Lung (tissue), 11 donors: ENCODE measurements at regions not wholly inside any gene's neighbourhood (a gene's known extent, or its start where the extent isn't known, plus 50 kb on each side); places are given as distances from the start of the nearest gene placed in this dataset.
"Not testable (repeated sequence)": the region's sequence is repeated elsewhere in the genome, so short reads cannot be mapped to it uniquely, and the experiment has no call there.

ENCODE experiments used
- ATAC-seq: fragments of 200-7000 bp; cut with Tn5 transposase; one replicate; pipeline ENCODE4 v1.9.1; 2020; ENCODE audit warnings: moderate number of reproducible peaks; ENCODE audit not compliant: insufficient read depth, low FRiP score
- DNase-seq, 3 donors: peaks; one replicate each; pipeline ENCODE4 v3.0.0-alpha.2; 2013 to 2017
- H3K27ac ChIP-seq, 2 donors: one replicate each; pipeline ENCODE4 v1.5.1; 2013; ENCODE audit warnings: mild to moderate bottlenecking in 2 of 2, moderate library complexity in 2 of 2, control low read depth in 1 of 2, inconsistent platforms in 1 of 2, low read depth in 1 of 2, low read length in 1 of 2
- H3K27me3 ChIP-seq, 3 donors: one replicate each; pipeline ENCODE4 v1.5.1; 2013; ENCODE audit warnings: low read length in 2 of 3; ENCODE audit not compliant: control insufficient read depth in 3 of 3, insufficient read depth in 3 of 3
- H3K36me3 ChIP-seq, 4 donors: one replicate each; pipeline ENCODE4 v1.5.1; 2013; ENCODE audit warnings: low read length in 4 of 4, mild to moderate bottlenecking in 1 of 4, moderate library complexity in 1 of 4; ENCODE audit not compliant: control insufficient read depth in 4 of 4, insufficient read depth in 4 of 4
- H3K4me1 ChIP-seq, 5 donors: one replicate each; pipeline ENCODE4 v1.5.1; 2013; ENCODE audit warnings: low read length in 5 of 5, mild to moderate bottlenecking in 2 of 5, moderate library complexity in 1 of 5; ENCODE audit not compliant: control insufficient read depth in 5 of 5, insufficient read depth in 5 of 5
- H3K4me3 ChIP-seq: one replicate; pipeline ENCODE4 v1.5.1; 2013; ENCODE audit warnings: mild to moderate bottlenecking, control low read depth, moderate library complexity
- H3K9ac ChIP-seq, 2 donors: one replicate each; pipeline ENCODE4 v1.5.1; 2013; ENCODE audit warnings: low read length in 2 of 2, control low read depth in 1 of 2; ENCODE audit not compliant: insufficient read depth in 1 of 2
- H3K9me3 ChIP-seq, 4 donors: one replicate each; pipeline ENCODE4 v1.5.1; 2013; ENCODE audit warnings: low read length in 3 of 4, mild to moderate bottlenecking in 1 of 4, moderate library complexity in 1 of 4; ENCODE audit not compliant: control insufficient read depth in 4 of 4, insufficient read depth in 3 of 4
- WGBS, 2 donors: extraction: QIAGEN DNeasy Blood & Tissue Kit; methylation state at CpG; one replicate each; pipeline ENCODE4 v1.1.7; 2013; 5-methylcytosine and 5-hydroxymethylcytosine counted together
- TF ChIP-seq, protein P1 (sequence below): IDR thresholded peaks from 2 replicates; pipeline ENCODE4 v1.5.1; 2012; ENCODE audit warnings: mild to moderate bottlenecking; ENCODE audit errors: control extremely low read depth, extremely low read depth
- donor health status: control.
- donor health status: control.
- donor health status: Bipolar disorder and iron deficiency.
- donor health status: healthy.
- donor health status: DM: yes; HTN: yes; CAD: no.

DNA sequence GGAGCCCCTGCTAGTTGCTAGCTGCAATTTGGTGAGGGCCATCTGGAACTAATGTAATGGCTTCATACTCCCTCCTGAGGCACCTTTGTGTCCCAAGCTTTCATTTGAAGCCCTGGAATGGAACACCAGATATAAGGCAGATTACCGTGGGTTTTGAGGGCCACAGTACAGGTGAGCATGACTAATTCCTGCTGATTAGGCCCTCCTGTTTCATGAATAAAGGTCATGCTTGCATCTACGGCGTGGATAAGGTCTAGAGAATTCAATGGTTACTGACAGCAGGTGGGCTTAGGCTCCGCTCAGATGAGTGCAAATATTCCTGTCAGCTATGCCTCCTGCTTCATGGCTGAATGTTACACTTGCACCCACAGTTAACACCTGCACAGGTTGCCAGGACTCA is 495.4 kb downstream of the NAP1L3 start:
- H3K36me3 ChIP-seq = no peaks in the 10 kb centered on the region
- no peaks in the 10 kb centered on the region for H3K4me1 ChIP-seq
- no peak for DNase-seq
- H3K9me3 ChIP-seq = peaks cover 0 to 31% (median 8%) of the 10 kb centered on the region in 4 donors
- WGBS, 2 donors = 75 to 78% methylated on average over 4 of the region's 4 CpGs
- H3K27me3 ChIP-seq = no peaks in the 10 kb centered on the region
- no peak overlapping the region for H3K27ac ChIP-seq
- no peak overlapping the region for H3K9ac ChIP-seq
- no peak for ATAC-seq
- TF ChIP-seq, protein P1, sequence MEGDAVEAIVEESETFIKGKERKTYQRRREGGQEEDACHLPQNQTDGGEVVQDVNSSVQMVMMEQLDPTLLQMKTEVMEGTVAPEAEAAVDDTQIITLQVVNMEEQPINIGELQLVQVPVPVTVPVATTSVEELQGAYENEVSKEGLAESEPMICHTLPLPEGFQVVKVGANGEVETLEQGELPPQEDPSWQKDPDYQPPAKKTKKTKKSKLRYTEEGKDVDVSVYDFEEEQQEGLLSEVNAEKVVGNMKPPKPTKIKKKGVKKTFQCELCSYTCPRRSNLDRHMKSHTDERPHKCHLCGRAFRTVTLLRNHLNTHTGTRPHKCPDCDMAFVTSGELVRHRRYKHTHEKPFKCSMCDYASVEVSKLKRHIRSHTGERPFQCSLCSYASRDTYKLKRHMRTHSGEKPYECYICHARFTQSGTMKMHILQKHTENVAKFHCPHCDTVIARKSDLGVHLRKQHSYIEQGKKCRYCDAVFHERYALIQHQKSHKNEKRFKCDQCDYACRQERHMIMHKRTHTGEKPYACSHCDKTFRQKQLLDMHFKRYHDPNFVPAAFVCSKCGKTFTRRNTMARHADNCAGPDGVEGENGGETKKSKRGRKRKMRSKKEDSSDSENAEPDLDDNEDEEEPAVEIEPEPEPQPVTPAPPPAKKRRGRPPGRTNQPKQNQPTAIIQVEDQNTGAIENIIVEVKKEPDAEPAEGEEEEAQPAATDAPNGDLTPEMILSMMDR = no peak
- H3K4me3 ChIP-seq = no peak overlapping the region

DNA sequence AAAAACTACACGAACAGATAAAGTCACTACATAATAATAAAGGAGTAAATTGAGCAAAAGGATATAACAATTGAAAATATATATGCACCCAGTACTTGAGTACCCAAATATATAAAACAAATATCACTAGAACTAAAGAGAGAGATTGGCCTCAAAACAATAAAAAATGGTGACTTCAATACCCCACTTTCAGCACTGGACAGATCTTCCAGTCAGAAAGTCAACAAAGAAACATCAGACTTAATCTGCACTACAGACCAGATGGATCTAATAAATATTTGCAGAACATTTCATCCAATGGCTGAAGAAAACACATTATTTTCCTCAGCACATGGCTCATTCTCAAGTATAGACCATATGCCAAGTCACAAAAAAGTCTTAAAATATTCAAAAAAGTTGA is 503.6 kb downstream of the NAP1L3 start:
- DNase-seq = no peak
- ATAC-seq = no peak
- Histone ChIP-seq H3K4me3 (no peak overlapping the region), H3K9me3 (peaks cover 0 to 8% (median 0%) of the 10 kb centered on the region in 4 donors), H3K27ac (no peak overlapping the region), H3K36me3 (no peaks in the 10 kb centered on the region), H3K27me3 (no peaks in the 10 kb centered on the region), H3K9ac (no peak overlapping the region), H3K4me1 (no peaks in the 10 kb centered on the region)
- 53 to 63% methylated on average over 1 of the region's 1 CpG for WGBS, 2 donors
- TF ChIP-seq, protein P1 = no peak

DNA sequence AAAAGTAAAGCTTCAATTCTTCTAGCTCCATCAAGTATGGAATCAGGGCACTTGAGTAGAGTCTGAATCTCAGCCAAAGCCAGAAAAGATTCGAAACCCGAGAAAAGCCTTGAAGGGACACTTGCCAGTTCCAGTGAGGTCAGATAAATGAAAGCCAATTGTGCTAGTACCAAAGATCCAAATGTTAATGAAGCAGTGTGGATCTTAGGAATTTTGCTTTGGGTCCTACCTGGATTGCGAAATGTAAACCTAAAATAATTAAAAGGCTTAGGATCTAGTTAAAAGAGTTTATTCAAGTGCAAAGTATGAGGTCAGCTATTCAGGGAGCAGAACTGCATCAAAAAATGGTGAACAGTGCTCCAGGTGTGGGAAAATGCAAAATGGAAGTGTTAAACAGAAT is 552.6 kb downstream of the NAP1L3 start:
- Histone ChIP-seq H3K4me1 (no peaks in the 10 kb centered on the region), H3K27ac (no peak overlapping the region), H3K27me3 (no peaks in the 10 kb centered on the region), H3K9ac (no peak overlapping the region), H3K9me3 (no peaks in the 10 kb centered on the region), H3K36me3 (no peaks in the 10 kb centered on the region), H3K4me3 (no peak overlapping the region)
- 73 to 76% methylated on average over 3 of the region's 3 CpGs for WGBS, 2 donors
- DNase-seq (no peak), ATAC-seq (no peak)
- TF ChIP-seq, protein P1 = no peak

DNA sequence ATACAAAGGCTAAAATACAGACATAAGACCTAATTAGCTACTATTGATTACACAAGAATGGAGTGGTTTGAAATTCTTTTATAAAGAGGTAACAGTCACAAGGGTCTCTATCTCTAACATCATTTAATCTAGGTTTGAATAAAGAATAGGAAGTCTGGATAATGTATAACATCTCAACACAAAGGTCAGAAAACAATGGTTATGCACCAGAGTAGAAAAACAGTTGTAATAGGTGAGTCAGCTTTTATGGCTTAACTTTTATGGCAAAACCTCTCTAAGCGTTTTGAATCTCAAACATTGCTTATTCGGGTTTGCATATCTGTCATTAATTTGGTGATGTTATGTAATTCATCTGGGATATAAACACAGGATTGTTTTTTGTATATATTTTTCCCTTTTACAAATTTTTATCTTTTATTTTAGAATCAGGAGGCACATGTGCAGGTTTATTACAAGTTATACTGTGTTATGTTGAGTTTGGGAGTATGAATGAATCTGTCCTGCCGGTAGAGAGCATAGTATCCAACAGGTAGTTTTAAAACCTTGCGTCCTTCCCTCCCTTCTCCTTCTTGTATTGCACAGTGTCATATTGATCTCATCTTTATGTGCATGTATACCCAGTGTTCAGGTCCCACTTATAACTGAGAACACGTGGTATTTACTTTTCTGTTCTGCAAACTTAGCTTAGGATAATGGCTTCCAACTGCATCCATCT is 569.9 kb downstream of the NAP1L3 start:
- 81 to 85% methylated on average over 4 to 5 of the region's 5 CpGs for WGBS, 2 donors
- ATAC-seq, H3K9me3 ChIP-seq: not testable (repeated sequence)

DNA sequence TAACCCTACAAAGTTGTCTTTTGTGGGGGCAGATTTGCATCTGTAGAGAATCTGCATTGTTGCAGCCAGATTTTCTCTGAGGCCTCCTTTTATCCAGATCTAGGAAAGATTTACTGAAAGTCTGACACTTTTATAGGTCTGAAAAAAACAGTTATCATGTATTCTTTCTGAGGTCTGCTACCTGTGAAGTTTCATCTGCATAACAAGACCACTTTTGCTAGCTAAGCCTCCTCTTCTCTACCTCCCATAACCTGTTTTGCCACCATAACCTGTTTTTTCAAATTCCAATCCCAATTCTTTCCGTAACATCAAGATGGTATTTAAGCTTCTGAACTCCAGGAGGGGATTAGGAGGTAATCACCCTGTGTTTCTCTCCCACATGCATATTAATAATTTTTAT is 577.8 kb downstream of the NAP1L3 start:
- not testable (repeated sequence) for H3K4me1 ChIP-seq, H3K27ac ChIP-seq, DNase-seq, H3K27me3 ChIP-seq, ATAC-seq, H3K36me3 ChIP-seq, H3K9ac ChIP-seq, H3K9me3 ChIP-seq, H3K4me3 ChIP-seq
- 83 to 89% methylated on average over 1 of the region's 1 CpG for WGBS, 2 donors

More for the DNA sequence above, 569.9 kb downstream of the NAP1L3 start:
- H3K4me1 ChIP-seq, H3K36me3 ChIP-seq, DNase-seq, H3K27ac ChIP-seq, H3K9ac ChIP-seq, H3K27me3 ChIP-seq, H3K4me3 ChIP-seq: not testable (repeated sequence)

DNA sequence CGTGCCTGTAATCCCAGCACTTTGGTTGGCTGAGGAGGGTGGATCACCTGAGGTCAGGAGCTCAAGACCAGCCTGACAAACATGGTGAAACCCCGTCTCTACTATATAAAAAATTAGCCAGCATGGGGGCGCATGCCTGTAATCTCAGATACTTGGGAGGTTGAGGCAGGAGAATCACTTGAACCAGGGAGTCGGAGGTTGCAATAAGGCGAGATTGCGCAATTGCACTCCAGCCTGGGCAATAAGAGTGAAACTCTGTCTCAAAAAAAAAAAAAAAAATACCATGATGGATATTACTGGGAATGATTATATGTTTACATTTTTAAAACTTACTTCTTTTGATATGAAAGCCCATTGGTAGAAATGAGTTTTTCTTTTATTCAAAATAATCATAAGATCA is 594.5 kb downstream of the NAP1L3 start:
- H3K4me3 ChIP-seq, H3K27ac ChIP-seq, H3K9me3 ChIP-seq, H3K4me1 ChIP-seq, H3K36me3 ChIP-seq, DNase-seq, H3K9ac ChIP-seq, H3K27me3 ChIP-seq, ATAC-seq: not testable (repeated sequence)
- WGBS, 2 donors = 86 to 90% methylated on average over 6 of the region's 6 CpGs
